GM21723 (cell line): ENCODE measurements at regions not wholly inside any gene's neighbourhood (a gene's known extent, or its start where the extent isn't known, plus 50 kb on each side); places are given as distances from the start of the nearest gene placed in this dataset.

ENCODE experiments used
- ATAC-seq: cut with Tn5 transposase; IDR thresholded peaks from one replicate; pipeline ENCODE4 v1.9.1; 2021; ENCODE audit warnings: mild to moderate bottlenecking, moderate library complexity; ENCODE audit not compliant: unreplicated experiment

DNA sequence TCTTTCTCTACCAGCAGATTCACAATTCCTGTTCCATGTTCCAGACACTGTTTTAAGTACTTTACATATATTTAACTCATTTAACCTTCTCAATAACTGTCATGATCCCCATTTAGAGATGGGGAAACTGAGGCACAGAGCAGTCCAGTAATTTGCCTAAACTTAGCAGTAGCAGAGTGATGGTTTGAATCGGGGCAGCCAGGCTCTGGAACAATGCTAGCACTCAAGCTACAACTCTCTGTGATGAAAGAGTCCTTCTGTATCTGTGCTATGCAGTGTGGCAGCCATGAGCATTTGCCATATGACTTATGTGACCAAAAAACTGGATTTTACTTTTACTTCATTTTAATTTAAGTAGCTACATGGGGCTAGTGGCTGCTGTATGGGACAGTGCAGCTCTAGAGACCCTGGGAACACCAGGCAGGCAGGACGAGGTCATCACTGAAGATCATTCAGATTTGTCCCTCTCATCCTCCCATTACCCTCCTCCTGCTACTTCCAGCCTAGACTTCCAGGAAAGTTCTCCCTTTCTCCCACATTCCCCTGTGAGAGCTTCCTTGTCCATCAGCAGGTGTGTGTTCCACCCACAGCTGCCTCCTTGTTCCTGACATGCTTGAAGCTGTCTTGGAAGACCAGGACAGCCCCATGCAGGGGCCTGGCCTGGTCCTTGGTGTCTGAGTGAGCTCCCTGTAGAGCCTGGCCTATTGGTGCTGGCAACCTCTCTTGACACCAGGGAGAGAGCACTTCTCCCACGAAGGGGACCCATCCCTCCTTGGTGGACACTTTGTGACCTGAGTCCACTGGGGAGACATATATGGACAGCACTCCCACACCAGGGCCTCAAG lies 157.0 kb downstream of the MRPL14 start:
- ATAC-seq: no peak

DNA sequence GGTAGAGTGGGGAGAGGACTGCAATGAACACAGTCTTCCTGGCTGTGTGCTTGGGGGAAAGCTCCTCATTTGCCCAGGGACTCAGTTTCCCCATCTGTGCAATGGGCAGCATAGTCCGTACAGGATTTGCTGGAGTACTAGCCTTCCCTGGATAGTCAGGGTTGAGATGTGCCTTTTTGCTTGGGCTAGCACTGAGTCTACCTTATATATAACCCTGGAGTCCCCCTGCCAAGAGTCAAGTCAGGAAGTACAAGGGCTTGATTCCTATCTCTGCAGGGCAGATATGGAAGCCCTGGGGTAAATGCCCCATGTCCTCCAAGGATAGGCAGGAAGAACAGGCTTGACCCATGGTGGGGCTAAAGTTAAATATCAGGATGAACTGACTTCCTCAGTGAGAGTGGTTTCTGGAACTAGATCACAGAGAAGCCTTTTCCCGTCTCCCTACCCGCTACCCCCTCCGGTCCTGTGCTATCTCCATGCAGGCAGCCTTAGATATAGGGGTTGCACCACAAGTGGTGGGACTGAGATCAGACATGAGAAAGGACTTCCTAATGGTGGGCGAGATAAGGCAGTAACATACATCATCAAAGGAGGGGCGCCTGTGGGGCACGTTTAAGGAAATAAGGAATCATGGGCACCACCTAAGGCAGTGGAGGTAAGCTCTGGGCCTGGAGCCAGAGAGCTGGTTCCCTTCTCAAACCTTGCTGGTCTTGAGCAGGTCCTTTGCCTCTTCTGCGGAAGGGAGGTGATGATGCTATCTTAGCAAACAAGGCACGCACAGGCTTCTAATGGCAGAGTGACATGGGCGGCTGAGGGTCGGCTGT lies 157.9 kb downstream of the MRPL14 start:
- no peak for ATAC-seq

DNA sequence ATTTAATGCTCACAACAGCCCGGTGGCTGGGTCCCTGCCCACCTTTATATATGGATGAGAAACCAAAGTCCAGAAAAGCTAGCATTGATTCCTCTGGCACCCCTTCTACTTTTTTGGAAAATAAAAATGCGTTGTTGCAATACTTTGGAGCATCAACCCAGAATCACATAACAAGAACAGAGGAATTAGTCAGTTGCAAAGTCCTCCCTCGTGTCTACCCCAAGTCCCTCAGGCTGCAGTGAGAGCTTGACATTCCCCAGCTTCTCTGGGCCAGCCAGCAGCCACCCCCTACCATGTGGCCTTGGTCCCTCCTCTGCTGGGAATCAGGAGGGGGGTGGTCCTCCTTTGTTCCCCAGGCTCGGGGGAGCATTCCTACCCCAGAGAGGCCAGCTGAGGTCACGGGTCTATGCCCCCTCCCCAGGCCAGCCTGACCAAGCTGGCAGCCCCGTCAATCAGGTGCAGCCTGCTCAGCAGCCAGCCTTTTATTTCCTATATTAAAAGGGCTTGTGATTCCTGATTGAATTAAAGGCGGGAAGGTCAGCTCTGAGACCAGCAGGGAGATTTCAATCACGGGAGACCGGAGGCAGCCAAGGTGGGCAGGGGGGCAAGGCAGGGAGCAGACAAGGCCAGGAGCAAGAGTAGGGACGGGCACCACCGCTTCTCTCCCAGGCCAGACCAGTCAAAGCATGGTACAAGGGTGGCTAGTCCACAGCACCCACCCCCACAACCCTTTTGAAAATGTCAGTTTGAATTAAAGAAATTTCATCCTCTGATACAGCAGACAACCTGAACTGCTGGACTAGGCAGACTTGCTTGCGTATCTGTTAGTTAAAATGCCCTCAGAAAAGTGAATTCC lies 158.9 kb downstream of the MRPL14 start:
- no peak for ATAC-seq

DNA sequence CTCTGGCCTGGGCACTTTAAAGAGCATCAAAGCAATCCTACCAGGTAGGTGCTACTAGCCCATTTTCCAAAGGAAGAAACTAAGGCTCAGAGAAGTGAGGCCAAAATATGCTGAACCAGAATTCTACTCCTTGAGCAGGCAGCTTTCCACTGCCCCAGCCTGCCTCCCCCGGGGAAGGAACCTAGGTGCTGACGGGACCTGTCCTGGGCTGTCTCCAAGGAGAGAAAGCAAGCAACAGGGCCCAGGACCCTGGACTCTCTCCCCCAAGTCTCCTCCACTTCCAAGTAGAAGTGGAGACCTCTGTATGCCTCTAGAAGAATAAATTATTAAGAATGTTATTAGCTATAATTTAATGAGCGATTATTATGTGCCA lies 159.5 kb downstream of the MRPL14 start:
- ATAC-seq: no peak

DNA sequence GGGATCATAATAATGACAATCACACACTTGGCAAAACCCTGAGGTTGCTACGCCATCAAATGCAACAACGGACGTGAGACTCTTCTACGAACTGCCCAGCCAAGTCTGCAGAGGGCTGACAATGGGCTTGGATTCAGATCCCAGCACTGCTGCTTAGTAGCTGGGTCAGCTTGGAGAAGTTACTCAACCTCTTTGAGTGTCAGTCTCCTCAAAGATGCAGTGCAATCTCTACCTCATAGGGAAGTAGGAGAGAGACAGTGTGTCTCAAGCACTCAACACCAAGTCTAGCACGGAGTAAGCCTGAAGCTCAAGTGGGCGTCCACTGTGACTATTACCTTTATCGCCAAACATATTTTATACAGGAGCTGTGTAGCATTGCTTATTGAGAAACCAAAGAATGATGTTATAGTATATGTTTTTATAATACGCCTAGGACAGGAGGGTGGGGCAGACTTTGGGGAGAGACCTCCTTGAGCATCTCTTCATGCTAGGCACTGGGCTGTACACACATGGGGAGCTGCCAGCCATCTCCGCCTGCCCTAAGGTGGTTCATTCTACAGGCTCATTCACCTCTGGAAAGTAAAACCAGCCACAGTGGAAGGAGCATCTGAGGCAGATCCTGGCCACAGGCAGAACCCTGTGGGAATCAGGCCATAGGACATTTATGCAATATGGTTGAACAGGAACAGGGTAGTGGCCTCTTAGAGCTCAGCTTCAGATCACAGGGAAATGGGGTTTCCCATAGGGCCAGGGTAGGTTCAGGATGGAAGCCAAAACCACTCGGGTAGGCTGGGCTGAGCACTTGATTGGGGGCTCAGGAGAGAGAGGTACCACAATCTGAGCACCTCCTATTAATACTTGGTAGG lies 160.2 kb downstream of the MRPL14 start:
- ATAC-seq: no peak

DNA sequence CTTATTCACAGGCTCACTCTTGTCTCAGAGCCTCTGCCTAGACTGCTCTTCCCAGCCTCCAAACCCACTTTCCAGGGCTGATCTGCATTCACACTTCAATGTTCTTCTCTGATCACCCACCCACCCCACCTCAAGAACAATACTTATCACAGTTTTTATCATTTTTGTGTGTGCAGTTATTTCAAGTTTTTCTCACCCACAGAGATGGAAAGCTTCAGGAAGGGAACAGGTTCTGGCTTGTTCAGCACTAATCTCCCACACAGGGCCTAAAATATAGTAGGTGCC lies 160.9 kb downstream of the MRPL14 start:
- no peak for ATAC-seq

DNA sequence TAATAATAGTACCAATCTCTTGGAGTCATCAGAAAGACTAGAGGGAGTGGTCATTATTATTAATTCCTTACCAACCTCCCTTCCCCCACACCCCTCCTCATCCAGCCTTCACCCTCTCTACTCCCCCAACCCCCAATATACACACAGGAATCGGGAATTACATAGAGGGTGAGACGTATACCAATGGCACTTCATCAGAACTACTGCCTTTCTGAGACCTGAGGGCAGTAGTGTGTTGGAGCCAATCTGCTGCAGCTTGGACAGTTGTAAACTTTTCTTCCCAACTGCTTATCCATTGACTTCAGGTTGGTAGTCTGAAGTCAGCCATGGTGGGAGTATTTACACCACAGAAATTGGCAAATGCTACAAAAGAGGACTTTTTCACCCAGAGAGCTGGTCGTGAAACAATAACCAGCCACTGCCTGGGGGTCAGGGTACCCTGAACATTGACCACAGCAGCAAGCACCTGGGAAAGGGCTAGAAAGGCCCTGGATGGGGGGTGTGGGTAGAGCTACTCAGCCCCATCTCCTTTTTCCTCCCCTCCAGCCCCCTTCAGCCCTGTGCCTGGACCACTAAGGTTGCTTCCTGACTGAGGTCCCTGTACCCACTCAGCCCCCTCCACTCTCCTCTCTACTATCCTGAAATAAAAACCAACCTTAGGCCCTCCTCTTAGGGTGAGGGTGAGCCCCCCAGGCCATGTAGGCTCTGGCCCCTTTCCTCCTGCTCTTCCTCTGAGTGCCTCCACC lies 161.5 kb downstream of the MRPL14 start:
- ATAC-seq: no peak

DNA sequence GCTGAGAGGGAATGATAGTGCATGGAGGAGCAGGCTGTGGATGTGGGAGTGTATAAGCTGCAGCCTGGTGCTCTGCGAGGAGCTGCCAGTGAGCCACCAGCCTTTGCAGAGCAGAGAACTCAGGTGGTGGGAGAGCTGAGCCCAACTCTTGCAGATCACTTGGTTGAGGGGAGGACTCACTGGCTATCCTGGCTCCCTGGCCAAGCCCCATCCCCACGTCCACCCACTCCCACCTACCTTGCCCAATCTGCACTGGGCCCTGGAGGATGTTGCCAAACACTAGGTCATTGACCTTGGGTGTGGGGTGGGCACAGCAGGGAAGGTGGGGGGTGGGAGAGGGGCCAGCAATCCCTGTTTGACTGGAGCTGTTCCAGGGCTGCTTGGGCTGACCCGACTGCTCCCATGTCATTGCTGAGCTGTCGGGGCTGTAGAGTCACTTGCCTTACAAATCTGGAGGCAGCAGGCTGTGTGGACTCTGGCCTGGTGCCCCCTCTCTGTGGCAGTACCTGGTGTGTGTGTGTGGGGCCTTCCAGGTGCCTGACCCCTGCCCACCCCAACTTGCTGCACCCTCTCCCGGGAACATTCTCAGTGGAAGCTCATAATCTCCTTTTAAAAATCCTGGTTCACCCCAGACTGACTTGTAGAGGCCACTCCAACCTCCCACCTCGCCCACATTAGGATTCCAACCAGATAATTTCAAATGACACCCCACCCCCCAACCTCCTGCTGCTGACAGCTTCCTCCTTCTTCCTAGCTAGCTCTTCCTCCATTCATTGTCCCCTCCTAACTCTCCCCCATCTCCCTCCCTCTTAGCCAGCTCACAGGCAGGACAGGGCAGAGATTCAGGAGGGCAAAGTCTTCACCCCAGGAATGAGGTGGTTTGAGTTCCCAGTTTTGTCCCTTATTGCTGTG lies 162.3 kb downstream of the MRPL14 start:
- no peak for ATAC-seq

DNA sequence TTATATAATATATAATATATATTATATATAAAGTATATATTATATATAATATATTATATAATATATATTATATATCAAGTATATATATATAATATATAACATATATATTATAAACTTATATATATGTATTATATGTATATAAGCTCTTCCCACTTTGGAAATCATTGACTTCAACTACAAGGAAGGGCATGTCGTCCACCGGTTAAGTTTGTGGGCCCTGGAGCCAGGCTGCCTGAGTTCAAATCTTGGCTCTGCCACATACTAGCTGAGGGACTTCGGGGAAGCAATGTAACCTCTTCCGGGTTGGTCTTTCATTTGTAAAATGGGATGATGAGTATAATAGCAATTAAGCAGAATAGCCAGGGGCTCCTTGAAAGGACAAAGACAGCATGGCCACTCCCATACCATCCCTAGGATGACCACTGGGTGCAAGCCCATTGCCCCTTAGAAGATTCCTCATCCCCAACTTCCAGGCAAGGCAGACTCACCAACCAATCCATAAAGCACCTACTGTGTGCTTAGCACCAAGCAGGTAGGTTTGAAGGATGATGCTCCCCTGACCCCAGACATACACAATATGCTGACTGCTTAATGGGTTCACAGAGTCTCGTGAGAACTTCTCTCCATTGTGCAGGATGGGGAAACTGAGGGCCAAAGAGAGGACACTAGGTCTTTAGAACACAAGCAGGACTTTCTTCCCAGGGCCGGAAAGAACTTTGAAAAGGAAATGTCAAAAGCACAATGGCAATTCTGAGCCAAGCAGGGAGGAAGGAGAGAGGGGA lies 163.2 kb downstream of the MRPL14 start:
- ATAC-seq: no peak

DNA sequence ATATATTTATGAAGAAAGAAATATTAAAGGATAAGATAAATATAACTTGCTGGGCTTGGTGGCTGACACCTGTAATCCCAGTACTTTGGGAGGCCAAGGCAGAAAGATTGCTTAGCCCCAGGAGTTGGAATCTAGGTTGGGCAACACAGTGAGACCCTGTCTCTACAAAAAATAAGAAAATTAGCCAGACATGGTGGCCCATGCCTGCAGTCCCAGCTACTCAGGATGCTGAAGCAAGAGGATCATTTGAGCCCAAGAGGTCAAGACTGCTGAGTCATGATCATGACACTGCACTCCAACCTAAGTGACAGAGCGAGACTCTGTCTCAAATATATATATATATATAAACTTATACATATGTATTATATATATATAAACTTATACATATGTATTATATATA lies 164.0 kb downstream of the MRPL14 start:
- no peak for ATAC-seq

DNA sequence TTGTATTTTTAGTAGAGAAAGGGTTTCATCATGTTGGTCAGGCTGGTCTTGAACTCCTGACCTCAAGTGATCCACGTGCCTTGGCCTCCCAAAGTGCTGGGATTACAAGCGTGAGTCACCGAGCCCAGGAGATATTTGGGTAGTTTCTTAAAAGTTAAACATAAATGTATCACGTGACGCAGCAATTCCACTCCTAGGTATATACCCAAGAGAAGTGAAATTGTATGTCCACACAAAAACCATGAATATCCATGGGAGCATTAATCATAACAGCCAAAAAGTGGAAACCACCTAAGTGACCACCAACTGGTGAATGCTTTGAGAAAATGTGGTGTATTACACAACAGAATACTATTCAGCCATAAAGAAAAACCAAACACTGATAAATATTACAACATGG lies 164.8 kb downstream of the MRPL14 start:
- no peak for ATAC-seq

DNA sequence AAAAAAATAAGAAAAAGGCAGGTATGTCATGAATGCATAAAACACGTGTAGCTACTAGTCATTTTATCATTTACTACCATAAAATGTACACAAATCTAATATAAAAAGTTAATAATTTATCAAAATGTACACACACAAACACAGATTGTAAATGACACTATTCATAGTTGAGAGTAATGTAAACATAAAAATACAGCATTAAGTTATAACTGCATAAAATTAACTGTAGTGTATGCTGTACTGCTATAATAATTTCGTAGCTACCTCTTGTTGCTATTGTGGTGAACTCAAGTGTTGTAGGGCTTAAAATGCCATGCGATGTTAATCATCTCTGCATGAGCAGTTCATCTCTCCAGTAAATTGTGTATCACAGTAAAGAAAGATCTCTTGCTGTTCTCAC lies 170.0 kb downstream of the MRPL14 start:
- no peak for ATAC-seq

DNA sequence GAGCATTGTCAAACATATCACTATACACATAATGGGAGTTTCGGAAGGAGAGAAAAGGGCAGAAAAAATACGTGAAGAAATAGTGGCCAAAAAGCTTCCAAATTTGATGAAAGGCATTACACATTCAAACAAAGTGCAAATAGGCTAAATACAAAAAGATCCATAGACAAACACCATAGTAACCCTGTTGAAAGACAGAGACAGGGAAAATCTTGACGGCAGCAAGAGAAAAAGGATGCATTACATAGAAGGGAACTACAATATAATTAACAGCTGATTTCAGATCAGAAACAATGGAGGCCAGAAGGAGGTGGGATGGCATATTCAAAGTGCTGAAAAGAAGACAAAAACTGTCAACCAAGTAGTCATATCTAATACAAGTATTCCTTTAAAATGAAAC lies 170.8 kb downstream of the MRPL14 start:
- no peak for ATAC-seq

DNA sequence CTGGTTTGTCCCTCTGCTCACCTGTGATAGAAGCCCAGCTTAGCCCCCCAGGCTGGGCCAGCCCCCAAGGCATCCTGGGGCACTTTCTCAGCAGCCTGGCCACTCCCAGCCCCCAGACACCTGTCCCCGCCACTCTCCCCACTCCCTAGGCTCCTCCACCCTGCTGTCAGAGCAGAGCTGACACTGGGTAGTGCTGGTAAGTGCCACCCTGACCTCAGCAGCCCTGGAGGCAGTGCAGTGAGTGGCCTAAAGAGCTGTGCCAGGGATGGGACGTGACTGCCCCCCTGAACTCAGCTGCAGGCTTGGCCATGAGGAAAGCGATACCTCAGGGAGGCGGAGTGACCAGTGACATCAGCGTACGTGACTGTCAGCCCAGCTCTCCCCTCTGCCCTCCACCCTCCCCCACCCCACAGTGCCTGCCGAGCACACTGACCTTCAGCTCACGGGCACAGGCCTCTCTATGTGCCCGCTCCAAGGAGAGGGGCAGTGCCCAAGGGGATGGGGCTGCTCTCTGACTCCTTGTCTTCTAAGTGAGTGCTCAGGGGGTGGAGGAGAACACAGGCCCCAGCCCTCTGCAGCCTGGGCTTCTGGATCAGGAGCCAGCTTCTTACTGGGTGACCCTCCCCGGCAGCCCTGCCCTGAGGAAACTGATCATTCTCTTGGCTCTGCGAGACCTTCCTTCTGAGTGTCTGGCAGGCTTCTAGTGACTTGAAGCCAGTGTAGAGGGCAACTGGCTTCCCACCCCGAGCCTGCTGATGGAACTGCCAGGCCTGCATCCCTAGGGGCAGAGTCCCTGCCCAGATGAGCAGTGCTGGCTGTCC lies 172.7 kb downstream of the MRPL14 start:
- ATAC-seq: no peak

DNA sequence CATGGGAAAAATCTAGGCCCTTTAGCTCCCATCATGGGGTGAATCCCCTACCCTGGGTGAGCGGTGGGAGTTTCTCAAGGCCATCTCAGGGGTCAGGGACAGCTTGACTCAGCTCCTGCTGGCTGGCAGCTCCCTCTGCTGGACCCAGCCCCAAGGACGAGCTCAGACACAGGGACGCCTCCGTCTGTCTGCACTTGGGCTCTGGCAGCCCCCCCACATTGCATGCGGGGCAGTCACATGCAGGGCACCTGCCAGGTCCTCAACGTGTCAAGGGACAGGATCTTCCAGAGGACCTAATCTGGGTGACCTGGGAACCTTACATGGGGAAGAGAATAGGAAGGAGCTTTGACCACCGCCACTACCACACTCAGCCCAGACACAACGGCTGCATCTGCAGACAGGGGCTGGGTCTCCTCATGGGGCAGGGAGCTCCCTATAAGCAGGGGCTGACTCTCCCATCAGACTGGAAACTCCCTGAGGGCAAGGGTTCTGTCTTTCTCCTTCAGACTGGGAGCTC lies 173.4 kb downstream of the MRPL14 start:
- no peak for ATAC-seq

DNA sequence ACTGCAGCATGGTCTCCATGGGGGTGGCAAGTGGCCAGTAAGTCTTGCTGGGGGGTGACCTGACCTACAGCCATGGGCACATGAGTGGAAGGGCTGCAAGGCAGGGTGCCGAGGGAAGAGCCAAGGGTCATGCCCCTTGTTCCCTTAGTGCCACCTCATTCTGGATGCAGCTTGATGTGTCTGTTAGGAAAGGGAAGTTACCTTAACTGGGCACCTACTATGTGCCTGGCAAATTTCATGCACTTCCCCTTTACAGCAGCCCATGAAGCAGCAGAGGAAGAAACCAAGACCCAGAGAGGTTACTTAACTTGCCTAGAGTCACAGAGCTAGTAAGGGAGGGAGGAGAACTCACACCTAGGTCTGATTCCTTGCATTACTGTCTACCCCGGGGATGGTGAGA lies 174.0 kb downstream of the MRPL14 start:
- no peak for ATAC-seq

DNA sequence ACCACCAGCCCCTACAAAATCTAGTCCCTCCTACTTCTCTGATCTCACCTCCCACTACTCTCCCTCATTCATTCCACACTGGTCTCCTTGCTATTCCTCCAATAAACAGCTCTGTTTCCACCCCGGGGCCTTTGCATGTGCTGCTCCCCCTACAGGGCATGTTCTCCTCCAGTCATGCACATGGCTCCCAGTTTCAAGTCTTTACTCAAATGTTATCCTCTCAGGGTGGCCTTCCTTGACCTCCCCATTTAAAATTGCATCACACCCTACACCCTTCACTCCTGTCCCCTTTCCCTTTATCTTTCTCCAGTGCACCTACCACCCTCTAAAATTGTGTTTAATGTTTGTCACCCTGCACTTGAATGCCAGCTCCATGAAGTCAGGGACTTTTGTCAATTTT lies 174.5 kb downstream of the MRPL14 start:
- no peak for ATAC-seq
